ENCODE measurements at regions not wholly inside any gene's neighbourhood (a gene's known extent, or its start where the extent isn't known, plus 50 kb on each side); places are given as distances from the start of the nearest gene placed in this dataset.

DNA sequence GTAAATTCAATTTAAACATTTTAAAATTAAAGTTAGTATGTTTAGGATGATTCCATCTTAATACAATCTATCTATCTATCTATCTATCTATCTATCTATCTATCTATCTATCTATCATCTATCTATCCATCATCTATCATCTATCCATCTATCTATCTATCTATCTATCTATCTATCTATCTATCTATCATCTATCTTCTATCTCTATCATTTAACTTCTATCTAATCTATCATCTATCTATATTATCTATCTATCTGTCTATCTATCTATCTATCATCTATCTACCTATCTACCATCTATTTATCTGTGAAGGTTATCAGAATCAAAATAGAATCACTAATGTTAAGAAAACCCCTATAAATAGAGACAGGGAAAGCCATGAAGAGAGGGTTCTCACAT lies 78.3 kb downstream of the RAMP3 start:
- no peak for DNase-seq (ENCODE audit: extremely low read depth, low read depth)

DNA sequence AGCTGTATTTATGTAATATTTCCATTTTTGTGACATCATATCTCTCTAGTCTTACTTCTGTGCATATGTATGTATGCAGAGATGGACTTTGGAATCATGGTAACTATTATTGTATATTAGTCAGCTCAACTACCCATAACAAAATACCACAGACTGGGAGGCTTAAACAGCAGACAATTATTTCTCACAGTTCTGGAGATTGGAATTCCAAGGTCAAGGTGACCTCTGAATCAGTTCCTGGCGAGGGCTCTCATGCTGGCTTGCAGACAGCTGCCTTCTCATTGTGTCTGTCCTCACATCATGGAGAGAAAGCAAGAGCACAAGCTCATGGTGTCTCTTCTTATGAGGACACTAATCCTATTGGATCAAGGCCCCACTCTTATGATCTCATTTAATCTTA lies 79.1 kb downstream of the RAMP3 start:
- no peak for DNase-seq (ENCODE audit: extremely low read depth, low read depth)

DNA sequence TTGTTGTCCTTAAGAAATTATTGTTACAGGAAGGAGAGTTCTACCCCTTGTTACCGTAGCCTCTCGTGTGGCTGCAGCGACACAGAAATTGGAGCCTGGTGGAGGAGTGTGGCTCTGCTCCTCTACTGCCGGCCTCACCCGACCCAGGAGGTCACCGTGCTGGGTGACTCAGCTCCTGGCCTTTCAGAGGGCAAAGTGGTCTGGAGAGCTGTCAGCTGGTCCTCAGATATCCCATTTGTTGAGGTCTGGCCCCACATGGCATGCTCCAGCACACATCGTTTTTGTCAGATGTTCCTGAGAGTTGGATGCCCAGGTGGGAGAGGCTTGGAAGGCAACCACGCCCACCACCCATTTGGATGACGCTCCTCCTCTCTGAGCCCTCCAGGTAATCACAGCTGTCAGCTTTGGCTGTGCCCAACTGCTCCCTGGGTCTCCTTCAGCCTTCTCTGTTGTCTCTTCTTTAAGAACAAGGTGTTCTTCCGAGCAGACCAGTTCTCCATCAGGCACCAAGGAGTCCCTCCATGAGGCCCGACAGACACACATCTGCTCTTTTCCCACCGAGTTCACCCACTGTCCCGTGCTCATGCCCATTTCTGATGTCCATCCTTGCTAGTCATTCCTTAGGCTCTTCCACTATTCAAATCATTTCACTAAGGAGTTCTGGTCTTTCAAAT lies 80.3 kb downstream of the RAMP3 start:
- DNase-seq (ENCODE audit: extremely low read depth, low read depth) = no peak

DNA sequence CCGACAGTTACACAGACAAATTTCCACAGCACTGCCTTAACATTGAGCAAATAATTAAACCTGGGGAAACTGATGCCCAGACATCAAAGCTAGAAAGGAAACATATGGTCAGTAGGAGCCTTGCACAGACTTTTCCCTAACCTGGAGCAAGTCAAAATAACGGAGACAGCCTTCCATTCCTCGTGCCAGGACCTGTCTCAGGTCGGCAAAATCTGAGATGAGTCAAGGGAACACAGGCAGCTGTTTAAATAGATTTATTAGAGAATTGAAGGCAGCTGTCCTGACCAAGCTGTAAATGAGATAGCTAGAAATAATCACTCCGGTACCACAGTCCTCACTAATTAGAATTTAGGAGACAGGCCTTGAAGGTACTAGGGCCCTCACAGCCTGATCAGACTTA lies 81.2 kb downstream of the RAMP3 start:
- DNase-seq (ENCODE audit: extremely low read depth, low read depth) = no peak

DNA sequence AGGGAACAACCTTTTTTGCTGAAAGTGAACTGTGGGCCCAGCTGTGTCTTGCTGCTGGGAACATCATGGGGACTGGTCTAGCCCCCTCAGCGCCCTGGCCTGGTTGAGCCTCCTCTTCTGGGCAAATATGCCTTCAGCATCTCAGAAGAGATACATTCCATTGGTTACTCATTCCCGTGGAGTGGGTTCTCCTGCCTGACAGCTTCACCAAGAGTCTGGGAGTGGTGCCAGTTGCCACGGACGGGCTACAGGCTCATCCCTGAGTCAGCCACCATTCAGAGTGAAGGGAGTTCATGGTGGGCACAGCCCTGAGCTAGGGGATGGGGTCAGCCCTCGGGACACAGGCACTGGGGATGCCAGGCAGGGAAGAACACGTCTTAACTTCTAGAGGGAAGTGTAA lies 81.9 kb downstream of the RAMP3 start:
- no peak for DNase-seq (ENCODE audit: extremely low read depth, low read depth)

DNA sequence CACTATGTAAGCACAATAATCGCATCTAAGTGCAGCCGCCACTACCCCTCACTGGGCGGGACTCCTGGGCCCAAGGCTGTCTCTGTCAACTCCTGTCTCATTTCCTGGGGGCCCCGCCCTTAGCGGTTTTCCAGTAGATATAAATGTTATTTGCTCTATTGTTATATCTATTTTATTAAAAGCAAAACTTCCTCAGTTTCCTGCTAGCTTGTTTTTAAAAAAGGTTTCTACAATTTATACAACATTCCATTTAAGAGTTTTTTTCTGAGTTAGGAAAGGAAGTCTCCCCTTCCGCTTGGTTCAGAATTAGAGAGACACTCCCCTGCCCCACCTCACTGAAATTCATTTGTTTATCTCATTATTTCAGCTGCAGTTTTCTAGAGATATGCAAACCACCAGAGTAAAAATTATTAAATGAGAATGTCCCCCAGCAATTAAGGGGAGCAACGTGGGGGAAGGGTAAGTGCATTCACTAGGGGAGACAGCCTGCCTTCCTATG lies 82.7 kb downstream of the RAMP3 start:
- no peak for DNase-seq (ENCODE audit: extremely low read depth, low read depth)

DNA sequence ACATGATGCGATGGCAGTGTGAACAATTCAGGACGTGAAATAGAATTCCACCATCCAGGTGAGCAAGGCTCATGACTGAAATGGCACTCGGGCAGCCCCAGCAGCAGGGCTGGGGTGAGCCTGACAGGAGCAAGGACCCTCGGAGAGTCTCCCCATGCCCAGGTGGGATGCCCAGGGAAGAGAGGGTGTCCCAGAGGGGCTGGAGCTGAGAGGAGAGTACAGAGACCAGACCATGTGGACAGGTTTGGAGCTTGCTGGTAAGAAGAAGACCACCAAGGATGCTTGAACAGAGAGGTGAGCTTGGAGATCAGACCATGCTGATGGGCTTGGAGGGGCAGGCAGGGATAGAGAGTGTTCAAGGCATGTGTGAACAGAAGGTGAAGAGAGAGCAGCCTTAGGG lies 83.3 kb downstream of the RAMP3 start:
- DNase-seq (ENCODE audit: extremely low read depth, low read depth) = no peak

DNA sequence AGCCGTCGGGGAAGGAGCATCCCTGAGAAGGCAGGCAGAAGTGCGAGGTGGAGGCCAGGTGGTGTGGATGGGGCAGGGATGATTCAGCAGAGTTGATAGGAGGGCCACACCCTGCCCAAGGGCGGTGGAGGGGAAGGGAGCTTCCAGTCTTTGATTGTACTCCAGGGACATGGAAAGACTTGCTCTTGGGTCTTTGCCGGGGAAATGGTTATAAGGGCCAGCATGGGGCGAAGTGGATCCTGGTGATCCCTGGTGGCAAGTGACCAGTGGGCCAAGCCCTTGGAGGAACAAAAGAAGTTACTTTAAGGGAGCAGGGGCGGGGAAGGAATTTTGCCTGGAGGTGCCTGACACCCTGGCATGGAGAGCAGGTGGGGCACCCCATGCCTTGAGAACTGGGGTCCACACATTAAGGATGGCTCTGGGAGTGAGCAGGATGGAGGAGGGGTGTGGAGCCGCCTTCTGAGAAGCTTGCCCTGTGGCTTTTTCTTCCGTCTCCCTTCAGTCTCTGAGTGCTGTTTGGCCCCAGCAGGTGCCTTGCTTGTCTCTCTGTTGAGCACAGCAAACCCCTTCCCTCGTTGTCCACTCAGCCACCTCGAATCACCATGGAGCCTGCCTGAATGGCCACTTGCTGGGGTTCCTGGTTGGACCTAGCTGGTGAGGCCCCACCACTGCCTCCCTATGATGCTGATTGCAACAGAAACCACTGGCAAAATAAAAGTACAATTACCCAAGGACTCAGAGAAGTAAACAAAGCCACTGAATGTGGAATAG lies 83.9 kb downstream of the RAMP3 start:
- peak; percentile 11 for DNase-seq (ENCODE audit: extremely low read depth, low read depth)

DNA sequence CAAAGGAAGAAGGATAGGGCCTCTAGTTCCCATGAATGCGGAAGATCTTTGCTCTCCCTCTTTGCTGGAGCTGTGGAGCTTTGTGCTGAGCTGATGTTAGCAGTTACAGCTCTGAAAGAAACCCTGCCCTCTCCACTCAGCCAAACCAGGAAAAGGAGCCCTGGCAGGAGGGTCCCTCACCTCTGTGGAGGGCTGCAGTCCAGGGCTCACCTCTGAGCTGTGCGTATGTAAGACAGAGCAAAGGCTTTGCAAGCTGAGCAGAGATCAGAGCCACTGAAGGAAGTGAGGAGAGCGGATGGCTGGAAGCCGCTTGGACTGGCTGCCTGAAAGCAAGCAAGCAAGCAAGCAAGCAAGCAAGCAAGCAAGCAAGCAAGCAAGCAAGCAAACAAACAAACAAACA lies 84.7 kb downstream of the RAMP3 start:
- DNase-seq (ENCODE audit: extremely low read depth, low read depth) = no peak

DNA sequence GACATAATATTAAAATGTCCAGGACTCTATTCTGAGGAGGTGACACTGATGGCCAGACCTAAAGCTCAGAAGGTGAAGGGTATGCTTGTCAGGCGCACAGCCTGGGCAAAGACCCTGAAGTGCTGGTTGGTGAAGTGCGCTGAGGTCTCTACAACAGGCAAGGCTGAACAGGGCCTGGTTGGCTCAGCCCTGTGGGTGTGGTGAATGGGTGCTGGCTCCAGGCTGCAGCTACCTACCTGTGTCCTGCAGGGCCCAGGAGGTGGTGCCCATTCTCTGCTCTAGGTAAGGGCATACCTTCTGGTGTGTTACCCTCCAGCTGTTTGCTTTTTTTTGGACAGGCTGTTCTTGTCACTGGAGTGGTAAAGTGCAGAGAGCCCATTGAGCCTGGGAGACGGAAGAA lies 85.1 kb downstream of the RAMP3 start:
- no peak for DNase-seq (ENCODE audit: extremely low read depth, low read depth)

DNA sequence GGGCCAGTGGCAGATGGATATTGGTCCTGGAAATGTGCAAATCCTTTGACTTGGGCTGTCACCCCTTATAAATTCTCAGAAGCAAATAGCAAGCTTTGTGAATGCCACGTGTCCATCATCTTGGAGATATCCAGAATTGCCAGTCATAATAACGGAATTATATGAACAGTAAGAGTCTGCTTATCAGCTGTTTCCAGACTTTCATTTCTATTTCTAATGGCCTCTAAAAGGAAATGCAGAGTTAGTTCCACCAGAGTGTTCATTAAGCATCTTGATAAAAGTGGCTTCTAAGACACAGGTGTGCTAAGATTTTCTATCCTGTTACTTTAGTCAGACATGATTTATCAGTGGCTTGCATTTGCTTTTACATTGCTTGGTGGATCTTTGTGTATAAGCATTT lies 87.4 kb downstream of the RAMP3 start:
- no peak for DNase-seq (ENCODE audit: extremely low read depth, low read depth)

DNA sequence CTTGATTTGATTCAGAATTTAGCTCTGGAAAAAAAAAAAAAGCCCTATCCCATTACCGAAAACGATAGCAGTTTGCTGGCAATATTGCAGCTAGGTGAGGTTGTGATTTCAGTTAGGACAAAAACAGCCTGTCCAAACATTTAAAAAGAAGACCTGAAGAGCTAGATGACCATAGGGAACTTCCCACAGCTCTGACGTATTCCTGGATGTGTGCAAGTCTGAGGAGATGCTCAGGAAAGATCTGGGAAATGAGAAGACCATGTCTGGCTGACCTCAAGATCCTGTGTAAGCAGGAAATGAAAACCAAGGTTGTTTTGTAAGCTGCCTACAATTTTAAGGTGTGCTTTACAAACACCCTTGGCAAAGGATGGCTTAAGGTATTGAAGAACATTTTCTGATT lies 88.7 kb downstream of the RAMP3 start:
- DNase-seq (ENCODE audit: extremely low read depth, low read depth) = no peak

DNA sequence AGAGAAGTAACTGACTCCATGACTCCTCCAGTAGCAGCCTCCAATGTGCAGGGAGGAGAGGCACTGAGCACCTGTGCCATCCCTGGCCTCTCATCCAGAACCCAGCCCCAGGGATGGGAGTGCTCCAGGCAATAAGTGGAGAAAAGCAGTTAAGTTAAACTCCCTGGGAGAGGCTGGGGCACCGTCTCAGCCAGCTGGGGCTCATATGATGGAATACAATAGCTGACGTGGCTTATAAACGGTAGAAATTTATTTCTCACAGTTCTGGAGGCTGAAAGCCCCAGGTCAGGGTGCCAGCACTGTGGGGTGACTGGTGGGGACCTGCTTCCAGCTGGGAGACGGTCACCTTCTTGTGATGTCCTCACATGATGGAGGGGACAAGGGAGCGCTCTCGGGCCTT lies 94.7 kb downstream of the RAMP3 start:
- DNase-seq (ENCODE audit: extremely low read depth, low read depth) = no peak

DNA sequence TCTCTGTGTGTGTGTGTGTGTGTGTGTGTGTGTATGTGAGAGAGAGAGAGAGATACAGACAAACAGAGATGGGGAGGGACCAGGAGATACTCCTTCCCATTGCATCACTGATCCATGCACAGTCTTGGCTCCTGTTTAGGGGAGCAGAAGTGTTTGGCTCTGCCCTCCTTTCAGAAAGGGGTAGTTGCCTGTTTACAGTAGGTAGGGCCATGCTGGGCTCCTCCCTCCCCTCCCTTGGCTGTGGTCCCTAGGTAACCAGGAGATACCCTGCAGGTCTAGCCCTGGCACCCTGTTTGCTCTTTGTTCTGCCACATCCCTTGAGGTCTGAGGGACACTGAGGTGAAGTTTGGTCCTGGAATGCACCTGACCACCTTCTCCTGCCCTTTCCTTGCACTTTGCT lies 95.3 kb downstream of the RAMP3 start:
- no peak for DNase-seq (ENCODE audit: extremely low read depth, low read depth)

DNA sequence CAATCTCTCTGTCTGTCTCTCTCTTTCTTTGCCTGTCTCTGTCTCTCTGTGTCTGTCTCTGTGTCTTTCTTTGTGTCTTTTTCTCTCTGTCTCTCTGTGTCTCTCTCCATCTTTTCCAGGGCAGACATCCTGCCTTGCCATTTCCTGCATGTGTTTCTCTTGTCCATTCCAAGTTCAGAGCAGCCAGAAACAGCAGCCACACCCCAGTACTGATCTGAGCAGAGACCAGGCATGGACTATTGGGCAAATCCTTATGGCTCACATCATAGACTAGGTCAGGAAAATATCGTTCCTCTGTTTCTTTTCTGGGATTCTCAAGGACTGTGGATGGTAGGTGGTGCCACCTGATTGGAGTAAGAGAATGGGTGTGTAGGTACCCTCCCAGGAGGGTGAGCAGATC lies 95.8 kb downstream of the RAMP3 start:
- DNase-seq (ENCODE audit: extremely low read depth, low read depth) = no peak

DNA sequence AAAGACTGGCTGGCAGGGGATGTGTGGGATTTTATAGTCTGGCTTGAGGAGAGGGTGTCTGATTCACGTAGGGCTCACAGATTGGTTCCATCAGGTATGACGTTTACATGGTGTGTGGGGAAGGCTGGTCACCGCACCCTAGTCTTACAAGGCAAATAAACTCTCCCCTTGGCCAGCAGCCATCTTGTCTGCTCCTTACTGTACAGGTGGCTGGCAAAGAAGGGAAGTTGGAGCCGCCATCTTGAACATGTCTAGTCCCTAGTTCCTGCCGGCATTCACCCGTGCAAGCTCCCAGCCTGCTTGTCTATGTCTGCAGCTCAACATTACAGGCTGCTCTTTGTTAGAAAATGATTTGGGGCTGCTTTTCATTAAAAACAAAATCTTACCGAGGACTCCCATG lies 97.6 kb downstream of the RAMP3 start:
- DNase-seq (ENCODE audit: extremely low read depth, low read depth) = no peak

DNA sequence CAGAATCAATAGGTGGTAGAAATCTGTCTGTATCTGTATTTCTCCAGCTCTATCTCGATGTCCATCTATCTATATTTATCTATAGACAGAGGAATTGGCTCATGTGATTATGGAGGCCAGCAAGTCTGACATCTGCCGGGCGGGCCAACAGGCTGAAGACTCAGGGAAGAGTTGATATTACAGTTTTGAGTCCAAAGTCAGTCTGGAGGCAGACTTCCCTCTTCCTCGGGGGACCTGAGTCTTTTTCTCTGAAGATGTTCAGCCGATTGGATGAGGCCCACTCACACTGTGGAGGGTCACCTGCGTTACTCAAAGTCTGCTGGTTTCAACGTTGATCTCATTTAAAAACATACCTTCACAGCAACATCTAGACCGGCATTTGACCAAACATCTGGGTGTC lies 98.7 kb downstream of the RAMP3 start:
- no peak for DNase-seq (ENCODE audit: extremely low read depth, low read depth)

DNA sequence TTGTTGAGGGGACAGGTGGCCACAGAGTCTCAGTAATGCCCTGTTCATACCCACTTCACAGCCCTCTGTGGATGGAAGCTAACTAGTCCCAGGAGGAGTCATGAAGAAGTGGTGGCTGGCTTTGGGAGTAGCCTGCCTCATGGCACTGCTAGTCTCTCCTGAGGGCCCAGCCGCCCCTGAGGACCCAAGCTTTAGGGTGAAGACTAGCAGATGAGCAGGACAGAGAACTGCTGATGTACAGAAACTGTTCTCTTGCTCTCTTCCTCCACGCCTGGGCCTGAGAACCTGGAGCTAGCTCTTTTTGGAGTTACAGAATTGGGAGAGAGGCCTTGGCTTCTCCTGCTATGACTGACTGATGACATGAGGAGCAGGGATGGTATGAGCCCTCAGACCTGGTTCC lies 99.2 kb downstream of the RAMP3 start:
- DNase-seq (ENCODE audit: extremely low read depth, low read depth) = no peak

DNA sequence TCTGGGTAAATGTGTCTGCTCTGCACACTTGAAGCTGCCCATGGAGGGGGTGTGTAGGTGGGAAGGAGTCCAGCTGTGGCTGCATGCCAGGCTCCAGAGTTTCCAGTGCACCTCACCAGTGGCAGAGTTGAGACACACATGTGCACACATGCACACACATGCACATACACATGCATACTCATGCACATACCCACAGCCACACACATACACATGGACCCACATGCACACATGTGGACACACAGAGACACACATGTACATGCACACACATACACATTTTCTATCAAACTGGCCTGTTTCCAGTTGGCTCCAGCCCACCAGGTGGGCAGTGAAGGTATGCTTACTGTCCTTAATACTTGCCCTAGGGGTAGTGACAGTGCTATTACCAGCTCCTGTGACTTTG lies 99.7 kb downstream of the RAMP3 start:
- DNase-seq (ENCODE audit: extremely low read depth, low read depth) = no peak

DNA sequence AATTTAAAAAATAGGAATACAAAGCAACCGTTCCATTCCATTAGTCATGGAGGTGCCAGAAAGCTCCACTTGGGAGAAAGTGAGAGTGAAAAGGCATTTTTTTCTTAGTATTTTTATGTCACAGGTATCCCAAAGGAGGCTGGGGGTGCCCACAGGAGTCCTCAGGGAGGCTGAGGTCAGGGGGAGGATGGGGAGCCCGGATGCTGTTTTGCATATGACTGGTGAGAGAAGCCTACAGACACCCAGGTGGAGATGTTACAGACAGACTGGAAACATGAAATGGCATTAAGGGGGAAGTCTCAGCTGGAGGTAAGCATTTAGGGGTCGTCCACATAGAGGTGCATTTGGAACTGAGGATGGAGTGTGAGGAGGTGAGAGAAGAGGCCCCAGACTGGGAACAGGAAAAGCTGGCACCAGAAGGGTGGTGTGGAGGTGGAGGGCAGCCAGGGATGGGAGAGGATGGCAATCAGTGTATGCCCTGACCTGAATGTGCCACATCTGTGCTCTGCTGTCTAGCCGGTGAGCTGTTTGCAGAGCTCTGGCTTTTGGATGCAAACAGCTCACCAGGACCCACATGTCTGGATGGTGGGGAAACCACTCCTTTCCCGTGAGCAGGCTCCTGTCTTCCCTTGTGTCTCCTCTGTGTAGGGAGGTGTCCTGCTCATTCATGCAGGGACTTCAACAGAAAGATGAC lies 101.1 kb downstream of the RAMP3 start:
- DNase-seq (ENCODE audit: extremely low read depth, low read depth) = no peak

DNA sequence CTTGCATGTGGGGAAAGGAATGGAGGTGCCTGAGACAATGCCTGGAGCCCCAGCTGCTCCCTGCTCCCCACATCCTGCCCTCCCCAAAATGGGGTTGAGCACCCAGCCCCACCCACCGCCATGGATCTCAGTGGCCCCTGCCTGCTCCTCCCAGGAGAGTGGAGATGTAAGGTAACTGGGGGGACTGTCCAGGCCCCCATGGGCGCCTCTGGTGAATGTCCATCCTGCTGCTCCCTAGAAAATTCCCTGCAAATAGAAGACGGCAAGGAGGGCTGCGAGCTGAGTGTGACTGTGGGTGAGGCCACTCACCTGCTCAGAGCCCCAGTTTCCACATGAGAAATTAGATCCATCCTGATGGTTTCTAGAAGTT lies 101.6 kb downstream of the RAMP3 start:
- DNase-seq (ENCODE audit: extremely low read depth, low read depth) = no peak
